ENCODE measurements at regions not wholly inside any gene's neighbourhood (a gene's known extent, or its start where the extent isn't known, plus 50 kb on each side); places are given as distances from the start of the nearest gene placed in this dataset.

DNA sequence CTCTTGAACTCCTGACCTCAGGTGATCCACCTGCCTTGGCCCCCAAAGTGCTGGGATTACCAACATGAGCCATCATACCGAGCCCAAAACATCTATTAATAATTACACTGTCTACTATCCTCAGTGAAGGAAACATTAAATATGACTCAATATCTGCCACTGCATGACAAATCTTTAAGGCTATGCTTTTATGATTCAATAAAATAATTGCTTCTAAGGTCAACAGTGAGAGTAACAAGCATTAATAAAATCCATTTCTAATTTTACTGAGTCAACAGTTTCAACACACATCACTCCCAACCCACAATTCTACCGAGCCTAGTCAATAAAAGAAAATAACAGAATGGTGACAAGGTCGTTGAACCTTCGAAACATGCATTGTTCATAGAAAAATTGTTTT is 125.5 kb upstream of the CHRM3 start:
- no peaks in the 10 kb centered on the region for H3K36me3 ChIP-seq
- no peaks in the 10 kb centered on the region for H3K27me3 ChIP-seq (ENCODE audit: low read depth)
- intact Hi-C loops (cut with DNase I), result no loop called here
- no peak overlapping the region for H3K27ac ChIP-seq
- TF ChIP-seq, protein P1, sequence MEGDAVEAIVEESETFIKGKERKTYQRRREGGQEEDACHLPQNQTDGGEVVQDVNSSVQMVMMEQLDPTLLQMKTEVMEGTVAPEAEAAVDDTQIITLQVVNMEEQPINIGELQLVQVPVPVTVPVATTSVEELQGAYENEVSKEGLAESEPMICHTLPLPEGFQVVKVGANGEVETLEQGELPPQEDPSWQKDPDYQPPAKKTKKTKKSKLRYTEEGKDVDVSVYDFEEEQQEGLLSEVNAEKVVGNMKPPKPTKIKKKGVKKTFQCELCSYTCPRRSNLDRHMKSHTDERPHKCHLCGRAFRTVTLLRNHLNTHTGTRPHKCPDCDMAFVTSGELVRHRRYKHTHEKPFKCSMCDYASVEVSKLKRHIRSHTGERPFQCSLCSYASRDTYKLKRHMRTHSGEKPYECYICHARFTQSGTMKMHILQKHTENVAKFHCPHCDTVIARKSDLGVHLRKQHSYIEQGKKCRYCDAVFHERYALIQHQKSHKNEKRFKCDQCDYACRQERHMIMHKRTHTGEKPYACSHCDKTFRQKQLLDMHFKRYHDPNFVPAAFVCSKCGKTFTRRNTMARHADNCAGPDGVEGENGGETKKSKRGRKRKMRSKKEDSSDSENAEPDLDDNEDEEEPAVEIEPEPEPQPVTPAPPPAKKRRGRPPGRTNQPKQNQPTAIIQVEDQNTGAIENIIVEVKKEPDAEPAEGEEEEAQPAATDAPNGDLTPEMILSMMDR (IDR thresholded peaks at IDR 0.05), result no peak
- no peaks in the 10 kb centered on the region for H3K9me3 ChIP-seq
- ATAC-seq (no peak), DNase-seq (no peak)
- no peak overlapping the region for H3K4me3 ChIP-seq
- H3K4me1 ChIP-seq, result no peaks in the 10 kb centered on the region

DNA sequence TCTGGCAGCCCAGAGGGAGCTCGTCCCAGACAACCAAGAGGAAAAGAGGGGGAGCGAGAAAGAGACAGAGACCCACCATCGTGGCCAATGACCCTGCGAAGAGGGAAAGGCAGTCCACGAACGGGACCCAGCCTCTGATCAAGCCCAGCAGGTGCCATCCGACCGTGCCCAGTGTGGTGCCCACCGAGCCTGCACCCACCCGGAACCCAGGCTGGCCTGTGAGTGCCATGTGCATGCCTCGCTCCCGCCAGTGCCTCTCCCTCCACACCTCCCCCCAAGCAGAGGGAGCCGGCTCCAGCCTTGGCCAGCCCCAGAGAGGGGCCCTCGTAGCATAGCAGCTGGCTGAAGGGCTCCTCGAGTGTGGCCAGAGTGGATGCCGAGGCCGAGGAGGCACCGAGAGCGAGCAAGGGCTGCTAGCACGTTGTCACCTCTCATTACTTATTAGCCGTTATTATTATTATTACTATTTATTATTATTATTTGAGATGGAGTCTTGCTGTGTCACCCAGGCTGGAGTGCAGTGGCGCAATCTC is 130.7 kb upstream of the CHRM3 start:
- no peaks in the 10 kb centered on the region for H3K4me1 ChIP-seq
- no peaks in the 10 kb centered on the region for H3K9me3 ChIP-seq
- TF ChIP-seq, protein P1 (IDR thresholded peaks at IDR 0.05), result no peak
- intact Hi-C loops (cut with DNase I), result no loop called here
- H3K27ac ChIP-seq, result no peak overlapping the region
- DNase-seq (no peak), ATAC-seq (no peak)
- no peaks in the 10 kb centered on the region for H3K27me3 ChIP-seq (ENCODE audit: low read depth)
- H3K36me3 ChIP-seq, result no peaks in the 10 kb centered on the region
- no peak overlapping the region for H3K4me3 ChIP-seq

DNA sequence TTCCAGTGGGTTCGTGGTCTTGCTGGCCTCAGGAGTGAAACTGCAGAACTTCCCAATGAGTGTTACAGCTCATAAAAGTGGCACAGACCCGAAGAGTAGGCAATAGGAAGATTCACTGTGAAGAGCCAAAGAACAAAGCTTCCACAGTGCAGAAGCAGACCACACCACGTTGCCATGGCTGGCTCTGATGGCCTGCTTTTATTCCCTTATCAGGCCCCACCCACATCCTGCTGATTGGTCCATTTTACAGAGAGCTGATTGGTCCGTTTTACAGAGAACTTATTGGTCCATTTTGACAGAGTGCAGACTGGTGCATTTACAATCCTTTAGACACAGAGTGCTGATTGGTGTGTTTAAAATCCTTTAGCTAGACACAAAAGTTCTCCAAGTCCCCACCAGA is 131.4 kb upstream of the CHRM3 start:
- ATAC-seq (no peak), DNase-seq (no peak)
- Histone ChIP-seq H3K27ac (no peak overlapping the region), H3K9me3 (no peaks in the 10 kb centered on the region), H3K27me3 (ENCODE audit: low read depth) (no peaks in the 10 kb centered on the region), H3K4me1 (no peaks in the 10 kb centered on the region), H3K4me3 (no peak overlapping the region), H3K36me3 (no peaks in the 10 kb centered on the region)
- TF ChIP-seq, protein P1 (IDR thresholded peaks at IDR 0.05), result no peak
- intact Hi-C loops (cut with DNase I), result no loop called here

DNA sequence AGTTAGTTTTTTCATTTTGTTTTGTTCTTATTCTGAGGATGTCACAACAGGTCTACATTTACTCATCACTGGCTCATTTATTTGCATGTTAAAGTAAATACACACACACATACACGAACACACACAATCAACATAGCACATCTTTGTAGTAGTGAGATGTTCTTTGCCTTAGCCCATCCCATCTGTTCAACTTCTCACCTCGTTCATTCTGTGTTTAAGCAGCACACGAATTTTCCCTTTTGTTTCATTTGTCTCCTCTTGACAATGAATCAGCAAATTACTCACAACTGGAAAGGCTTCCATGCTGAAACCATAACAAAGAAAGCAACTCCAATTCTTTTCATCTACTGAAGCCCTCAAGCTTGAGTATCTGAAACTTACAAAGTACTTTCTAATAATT is 133.3 kb upstream of the CHRM3 start:
- TF ChIP-seq, protein P1 (IDR thresholded peaks at IDR 0.05), result no peak
- no peaks in the 10 kb centered on the region for H3K36me3 ChIP-seq
- intact Hi-C loops (cut with DNase I), result no loop called here

DNA sequence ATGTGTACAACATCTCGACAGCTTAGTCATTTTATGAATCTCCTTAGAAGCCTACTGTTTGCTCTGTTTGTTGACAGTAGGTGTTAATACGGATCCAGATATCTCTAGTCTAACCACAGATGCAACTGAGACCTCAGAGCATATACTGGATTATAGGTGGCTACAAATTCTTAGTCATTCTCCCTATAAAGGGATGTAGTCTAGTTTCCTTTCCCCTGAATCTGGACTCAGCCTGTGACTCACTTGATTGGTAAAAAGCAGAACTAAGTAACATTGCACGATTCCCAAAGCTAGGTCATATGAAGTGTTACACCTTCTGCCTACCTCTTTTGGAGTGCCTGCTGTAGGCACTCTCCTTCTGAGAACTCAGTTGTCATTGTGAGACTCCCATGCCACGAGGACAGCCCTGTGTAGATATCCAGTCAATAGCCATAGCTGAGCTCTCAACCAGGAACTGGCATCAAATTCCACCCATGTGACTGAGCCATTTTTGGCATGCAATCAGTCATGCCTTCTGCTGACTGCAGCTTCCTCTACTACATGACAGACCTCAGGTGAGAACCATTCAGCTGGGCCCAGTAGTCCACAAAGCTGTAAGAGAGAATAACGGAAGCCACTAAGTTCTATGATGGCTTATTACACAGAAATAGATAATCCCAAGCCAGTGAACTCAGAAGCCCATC is 135.9 kb upstream of the CHRM3 start:
- Histone ChIP-seq H3K27me3 (ENCODE audit: low read depth) (no peaks in the 10 kb centered on the region), H3K4me3 (no peak overlapping the region), H3K27ac (no peak overlapping the region), H3K4me1 (no peaks in the 10 kb centered on the region), H3K9me3 (no peaks in the 10 kb centered on the region), H3K36me3 (no peaks in the 10 kb centered on the region)
- ATAC-seq (peak in 1 of 2 donors; percentile 31), DNase-seq (no peak)
- TF ChIP-seq, protein P1 (IDR thresholded peaks at IDR 0.05), result no peak
- intact Hi-C loops (cut with DNase I), result no loop called here

More for the DNA sequence above, 133.3 kb upstream of the CHRM3 start:
- no peaks in the 10 kb centered on the region for H3K9me3 ChIP-seq
- ATAC-seq (no peak), DNase-seq (no peak)
- H3K4me3 ChIP-seq, result no peak overlapping the region
- no peaks in the 10 kb centered on the region for H3K4me1 ChIP-seq
- H3K27ac ChIP-seq, result no peak overlapping the region
- no peaks in the 10 kb centered on the region for H3K27me3 ChIP-seq (ENCODE audit: low read depth)

All from lower lobe of right lung (tissue), 2 donors.